ENCODE measurements at regions not wholly inside any gene's neighbourhood (a gene's known extent, or its start where the extent isn't known, plus 50 kb on each side); places are given as distances from the start of the nearest gene placed in this dataset.

DNA sequence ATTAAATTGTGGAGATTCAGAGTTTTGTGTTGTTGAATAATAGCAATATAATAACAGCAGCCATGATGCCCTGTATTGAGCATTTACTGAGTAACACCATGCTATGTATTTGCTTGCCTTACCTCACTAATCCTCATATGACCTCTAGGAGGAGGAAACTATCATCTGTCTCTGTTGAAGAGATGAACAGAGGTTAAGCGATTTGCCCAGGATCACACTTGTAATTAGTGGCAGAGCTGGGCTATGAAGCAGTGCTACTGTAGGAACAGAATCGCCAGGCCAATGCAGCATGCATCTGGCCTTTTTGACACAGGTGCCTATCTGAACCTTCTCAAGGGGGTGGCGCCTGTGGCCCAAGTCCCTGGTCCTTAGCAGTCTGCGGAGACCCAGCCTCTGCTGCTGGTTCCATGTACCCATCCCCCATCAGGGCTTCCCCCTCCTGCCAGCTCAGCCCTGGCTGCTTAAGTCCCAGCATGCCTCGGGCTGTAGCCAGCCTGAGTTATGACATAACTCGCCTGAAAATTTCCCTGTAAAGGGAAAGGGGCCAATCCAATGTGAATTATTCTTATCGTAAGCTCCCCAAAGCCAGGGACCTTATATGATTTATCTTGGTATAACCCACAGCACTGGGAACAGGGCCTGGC is 50.4 kb upstream of the HS3ST2 start:
- no peak for TF ChIP-seq EZH2 (IDR thresholded peaks at IDR 0.05; ENCODE audit: borderline replicate concordance, insufficient read depth, low read depth, low read length, poor library complexity, severe bottlenecking)
- TF ChIP-seq, protein P1, sequence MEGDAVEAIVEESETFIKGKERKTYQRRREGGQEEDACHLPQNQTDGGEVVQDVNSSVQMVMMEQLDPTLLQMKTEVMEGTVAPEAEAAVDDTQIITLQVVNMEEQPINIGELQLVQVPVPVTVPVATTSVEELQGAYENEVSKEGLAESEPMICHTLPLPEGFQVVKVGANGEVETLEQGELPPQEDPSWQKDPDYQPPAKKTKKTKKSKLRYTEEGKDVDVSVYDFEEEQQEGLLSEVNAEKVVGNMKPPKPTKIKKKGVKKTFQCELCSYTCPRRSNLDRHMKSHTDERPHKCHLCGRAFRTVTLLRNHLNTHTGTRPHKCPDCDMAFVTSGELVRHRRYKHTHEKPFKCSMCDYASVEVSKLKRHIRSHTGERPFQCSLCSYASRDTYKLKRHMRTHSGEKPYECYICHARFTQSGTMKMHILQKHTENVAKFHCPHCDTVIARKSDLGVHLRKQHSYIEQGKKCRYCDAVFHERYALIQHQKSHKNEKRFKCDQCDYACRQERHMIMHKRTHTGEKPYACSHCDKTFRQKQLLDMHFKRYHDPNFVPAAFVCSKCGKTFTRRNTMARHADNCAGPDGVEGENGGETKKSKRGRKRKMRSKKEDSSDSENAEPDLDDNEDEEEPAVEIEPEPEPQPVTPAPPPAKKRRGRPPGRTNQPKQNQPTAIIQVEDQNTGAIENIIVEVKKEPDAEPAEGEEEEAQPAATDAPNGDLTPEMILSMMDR (IDR thresholded peaks at IDR 0.05) = no peak

Data from B cell (primary cell).